ENCODE measurements at regions not wholly inside any gene's neighbourhood (a gene's known extent, or its start where the extent isn't known, plus 50 kb on each side); places are given as distances from the start of the nearest gene placed in this dataset.
A peak's percentile ranks its signal among the peaks of the same experiment; 100 is the strongest.
"Not testable (repeated sequence)": the region's sequence is repeated elsewhere in the genome, so short reads cannot be mapped to it uniquely, and the experiment has no call there.

GRCh38 chr11:106306942-106307341 lies 229.5 kb downstream of the AASDHPPT start:
- Histone ChIP-seq H3K4me3 (no peak overlapping the region), H3K27me3 (no peaks in the 10 kb centered on the region), H3K9me3 (peaks cover 0 to 9% of the 10 kb centered on the region in 2 donors), H3K36me3 (no peaks in the 10 kb centered on the region), H3K4me1 (no peaks in the 10 kb centered on the region), H3K27ac (no peak overlapping the region)
- intact Hi-C loops (cut with DNase I), result no loop called here
- no peak for DNase-seq
- no peak for ATAC-seq
- TF ChIP-seq CTCF (IDR thresholded peaks at IDR 0.05), result peak in 1 of 2 donors; percentile 11

GRCh38 chr11:106309070-106309684 lies 231.7 kb downstream of the AASDHPPT start:
- DNase-seq (no peak), ATAC-seq (no peak)
- no peak for TF ChIP-seq CTCF (IDR thresholded peaks at IDR 0.05)
- no peaks in the 10 kb centered on the region for H3K9me3 ChIP-seq
- no peaks in the 10 kb centered on the region for H3K4me1 ChIP-seq
- H3K36me3 ChIP-seq, result no peaks in the 10 kb centered on the region
- H3K27ac ChIP-seq, result no peak overlapping the region
- intact Hi-C loops (cut with DNase I), result no loop called here
- H3K27me3 ChIP-seq, result no peaks in the 10 kb centered on the region
- no peak overlapping the region for H3K4me3 ChIP-seq

GRCh38 chr11:106311531-106312230 lies 234.2 kb downstream of the AASDHPPT start:
- TF ChIP-seq CTCF (IDR thresholded peaks at IDR 0.05), result no peak
- Histone ChIP-seq H3K27me3 (no peaks in the 10 kb centered on the region), H3K9me3 (no peaks in the 10 kb centered on the region), H3K27ac (no peak overlapping the region), H3K4me1 (no peaks in the 10 kb centered on the region), H3K36me3 (no peaks in the 10 kb centered on the region), H3K4me3 (no peak overlapping the region)
- intact Hi-C loops (cut with DNase I), result no loop called here
- ATAC-seq (no peak), DNase-seq (no peak)

GRCh38 chr11:106317208-106317773 lies 239.8 kb downstream of the AASDHPPT start:
- ATAC-seq; H3K4me1 ChIP-seq; H3K4me3 ChIP-seq; H3K9me3 ChIP-seq; H3K27me3 ChIP-seq; H3K27ac ChIP-seq; H3K36me3 ChIP-seq; intact Hi-C loops (cut with DNase I): not testable (repeated sequence)
- DNase-seq, result peak in 1 of 4 donors; percentile 59

- no peak overlapping the region for H3K27ac ChIP-seq
- no peak for DNase-seq
- no peak for ATAC-seq
- TF ChIP-seq CTCF (IDR thresholded peaks at IDR 0.05), result no peak
- peaks cover 0 to 7% of the 10 kb centered on the region in 2 donors for H3K9me3 ChIP-seq
- H3K27me3 ChIP-seq, result no peaks in the 10 kb centered on the region
- no peaks in the 10 kb centered on the region for H3K4me1 ChIP-seq
- intact Hi-C loops (cut with DNase I), result no loop called here
- no peak overlapping the region for H3K4me3 ChIP-seq
- no peaks in the 10 kb centered on the region for H3K36me3 ChIP-seq
Measured at GRCh38 chr11:106321601-106322000, 244.1 kb downstream of the AASDHPPT start.

Measured in left lung (tissue), 4 donors.